ENCODE measurements at regions not wholly inside any gene's neighbourhood (a gene's known extent, or its start where the extent isn't known, plus 50 kb on each side); places are given as distances from the start of the nearest gene placed in this dataset.

DNA sequence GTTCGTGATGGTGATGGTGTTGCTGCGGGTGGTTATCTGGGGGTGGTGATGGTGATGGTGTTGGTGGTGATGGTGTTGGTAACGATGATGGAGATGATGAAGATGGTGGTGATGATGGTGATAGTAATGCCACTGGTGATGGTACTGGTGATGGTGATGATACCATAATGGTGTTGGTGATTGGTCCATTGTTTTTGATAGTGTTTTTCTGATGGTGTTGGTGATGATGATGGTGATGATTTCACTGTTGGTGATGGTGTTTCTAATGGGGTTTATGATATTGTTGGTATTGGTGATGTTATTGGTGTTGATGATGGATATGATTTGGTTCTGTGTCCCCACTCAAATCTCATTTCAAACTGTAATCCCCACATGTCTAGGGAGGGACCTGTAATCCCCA lies 51.7 kb upstream of the PITRM1 start:
- TF ChIP-seq POLR2AphosphoS5 (IDR thresholded peaks at IDR 0.05; ENCODE audit: low read depth, low read length) (no peak), TAF1 (IDR thresholded peaks at IDR 0.05; ENCODE audit: borderline replicate concordance, low read depth, low read length) (no peak)

All from GM12892 (cell line).